Gastroesophageal sphincter (tissue), 3 donors: ENCODE measurements at regions not wholly inside any gene's neighbourhood (a gene's known extent, or its start where the extent isn't known, plus 50 kb on each side); places are given as distances from the start of the nearest gene placed in this dataset.

Experiments used
- CTCF ChIP-seq, 4 experiments: fragments of 200-600 bp in 2 of 4; fragments of 450-650 bp in 2 of 4; sonication (generic) in 1 of 4; IDR thresholded peaks; one replicate each; pipeline ENCODE4 v1.5.1; 2017 to 2019; ENCODE audit warnings: antibody characterized with exemption in 4 of 4, mild to moderate bottlenecking in 2 of 4, moderate library complexity in 2 of 4
- EP300 ChIP-seq: sonication (generic); formaldehyde crosslinking; IDR thresholded peaks from one replicate; pipeline ENCODE4 v1.6.1; 2017; ENCODE audit warnings: antibody characterized with exemption, mild to moderate bottlenecking

- TF ChIP-seq EP300 (no peak), CTCF (IDR thresholded peaks at IDR 0.05) (no peak)
Measured at GRCh38 chrX:115363897-115364296, 74.4 kb downstream of the LUZP4 start.
